LNCAP (cell line): ENCODE measurements at regions not wholly inside any gene's neighbourhood (a gene's known extent, or its start where the extent isn't known, plus 50 kb on each side); places are given as distances from the start of the nearest gene placed in this dataset.

ENCODE experiments used
- CTCF ChIP-seq: fragments of 450-650 bp; IDR thresholded peaks from 2 replicates; pipeline ENCODE4 v1.5.1; 2017; ENCODE audit warnings: mild to moderate bottlenecking

- TF ChIP-seq CTCF, result no peak
Measured at GRCh38 chr2:118769707-118770400, 77.6 kb downstream of the EN1 start.

DNA sequence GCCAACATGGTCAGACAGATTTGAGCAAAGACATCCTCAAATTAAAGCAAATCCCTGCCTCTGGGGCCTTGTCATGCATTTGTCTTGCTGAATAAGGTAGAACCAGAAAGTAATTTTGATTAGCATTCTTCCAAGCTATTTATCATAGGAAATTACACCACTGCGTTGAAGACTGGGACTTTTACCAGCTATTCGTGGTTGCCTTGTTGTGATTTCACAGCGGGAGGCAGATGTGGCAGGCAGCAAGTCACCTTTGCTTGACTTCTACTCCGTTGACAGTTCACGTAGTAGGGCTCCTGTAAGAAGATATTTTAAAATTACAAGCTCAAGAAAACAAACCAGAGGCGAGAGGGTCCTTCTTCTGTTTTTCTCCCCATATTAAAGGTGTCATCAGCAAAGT lies 80.6 kb downstream of the EN1 start:
- no peak for TF ChIP-seq CTCF

DNA sequence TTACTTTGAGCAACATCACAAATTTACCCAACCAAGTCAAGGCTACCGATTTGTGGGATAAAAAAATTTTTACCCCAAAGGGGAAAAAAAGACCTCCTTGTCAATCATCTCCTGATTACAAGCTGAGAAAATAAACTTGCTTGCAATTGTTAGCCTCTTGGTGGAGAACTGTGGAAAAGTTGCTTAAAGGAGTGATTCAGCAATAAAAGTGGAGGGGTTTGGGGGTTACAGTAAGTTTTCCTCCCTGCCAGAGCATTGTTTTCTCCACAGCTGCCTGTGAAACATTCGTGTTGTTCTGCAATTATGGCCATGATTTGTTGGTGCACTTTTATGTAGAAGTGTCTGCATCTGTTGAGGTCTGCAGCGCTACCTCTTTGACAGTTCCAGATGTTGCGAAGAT lies 82.6 kb downstream of the EN1 start:
- no peak for TF ChIP-seq CTCF

- TF ChIP-seq CTCF, result no peak
Measured at GRCh38 chr2:118763797-118764196, 83.7 kb downstream of the EN1 start.

DNA sequence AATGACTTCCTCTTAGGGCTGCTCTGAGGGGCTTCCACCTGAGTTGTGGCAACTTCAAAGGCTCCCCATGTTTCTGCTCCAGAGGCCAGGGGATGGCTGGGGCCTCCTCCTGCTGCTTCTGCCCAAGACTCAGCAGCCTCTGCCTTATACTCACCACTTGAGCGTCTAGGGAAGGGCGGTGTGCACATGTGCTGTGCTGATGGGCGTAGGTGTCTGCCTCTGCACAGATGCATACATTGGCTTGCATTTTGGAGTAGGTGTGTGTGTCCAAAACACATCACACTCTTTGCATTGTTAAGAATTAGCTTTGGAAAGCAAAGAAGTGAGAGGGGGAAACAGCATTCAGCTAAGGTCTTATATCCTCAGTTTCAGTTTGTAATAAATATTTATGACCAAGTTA lies 85.2 kb downstream of the EN1 start:
- TF ChIP-seq CTCF, result no peak

GRCh38 chr2:118761771-118762170 lies 85.7 kb downstream of the EN1 start:
- TF ChIP-seq CTCF, result no peak

DNA sequence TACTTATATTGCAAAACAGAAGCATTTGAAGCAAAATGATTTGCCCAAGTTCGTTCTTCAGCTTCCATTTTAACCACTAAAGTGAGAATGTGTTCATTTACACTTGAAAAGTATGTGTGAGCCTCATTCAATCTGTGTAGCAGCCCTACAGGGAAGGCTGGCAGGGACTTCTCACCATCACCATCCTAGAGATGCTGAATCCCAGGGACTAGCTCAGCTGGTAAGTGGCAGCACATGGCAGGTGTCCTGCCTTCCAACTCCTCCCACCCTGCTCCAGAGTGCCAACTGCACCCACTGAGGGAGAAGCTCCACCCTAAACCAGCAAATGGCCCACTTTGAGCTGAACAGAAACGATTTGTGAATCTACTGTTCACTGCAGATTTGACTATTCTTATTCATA lies 91.5 kb downstream of the EN1 start:
- TF ChIP-seq CTCF, result no peak

DNA sequence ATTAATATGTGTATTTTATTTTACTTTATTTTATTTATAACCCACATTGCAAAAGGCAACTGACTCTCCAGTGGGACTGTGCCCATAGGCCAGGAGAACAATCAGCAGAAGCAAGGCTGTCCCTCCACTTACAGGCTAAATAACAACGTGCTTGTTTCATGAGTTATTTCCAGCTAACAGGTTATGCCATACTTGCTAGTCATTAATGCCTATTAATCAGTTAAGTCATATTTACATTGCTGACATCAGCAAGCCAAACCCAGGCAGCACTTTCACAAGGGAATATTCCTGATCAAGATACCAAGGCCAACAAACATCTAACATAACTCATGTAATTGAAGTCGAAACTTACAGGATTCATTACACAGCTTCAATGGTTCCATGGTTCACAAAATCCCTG lies 92.1 kb downstream of the EN1 start:
- no peak for TF ChIP-seq CTCF
